Activated naive CD4-positive, alpha-beta T cell treated with anti-CD3 and anti-CD28 coated beads, Interleukin-2, amount 10 ng/mL, durations not matched to agents 7 days and 5 days (primary cell): ENCODE measurements at regions not wholly inside any gene's neighbourhood (a gene's known extent, or its start where the extent isn't known, plus 50 kb on each side); places are given as distances from the start of the nearest gene placed in this dataset.

Experiments used
- CTCF ChIA-PET: fragments of 350-600 bp; sonication (Branson Sonifier 250); formaldehyde crosslinking; loops from one replicate; lab custom pipeline; 2021; ENCODE audit warnings: antibody characterized with exemption; lab: Charles Lee
- DNase-seq: peaks from one replicate; pipeline ENCODE4 v3.0.0-alpha.2; 2020
- H3K27ac Mint-ChIP-seq: one replicate; pipeline ENCODE4 v1.8.0; 2021; ENCODE audit warnings: mild to moderate bottlenecking, moderate library complexity, mixed read lengths
- H3K27me3 Mint-ChIP-seq: one replicate; pipeline ENCODE4 v1.8.0; 2021; ENCODE audit warnings: mild to moderate bottlenecking, mixed read lengths
- H3K36me3 Mint-ChIP-seq: one replicate; pipeline ENCODE4 v1.8.0; 2021; ENCODE audit warnings: mixed read lengths
- H3K4me1 Mint-ChIP-seq: one replicate; pipeline ENCODE4 v1.8.0; 2021; ENCODE audit warnings: mixed read lengths
- H3K4me3 Mint-ChIP-seq: one replicate; pipeline ENCODE4 v1.8.0; 2021; ENCODE audit warnings: mild to moderate bottlenecking, moderate library complexity, mixed read lengths
- H3K9me3 Mint-ChIP-seq: one replicate; pipeline ENCODE4 v1.8.0; 2021; ENCODE audit warnings: mixed read lengths

DNA sequence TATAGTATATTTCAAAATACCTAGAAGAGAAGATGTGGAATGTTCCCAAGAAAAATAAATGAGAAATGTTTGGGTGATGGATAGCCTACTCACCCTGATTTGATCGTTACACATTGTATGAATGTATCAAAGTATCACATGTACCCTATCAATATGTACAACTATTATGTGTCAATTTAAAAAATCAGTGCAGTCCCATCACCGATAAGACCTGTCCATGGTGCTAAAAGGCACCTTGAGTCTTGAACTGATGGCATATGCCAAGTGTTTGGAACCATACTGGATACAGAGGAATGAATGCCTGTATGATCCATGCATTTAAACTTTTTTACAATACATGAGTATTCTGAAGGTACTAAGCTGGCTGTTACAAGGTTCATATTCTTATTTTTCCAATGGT lies 50.2 kb upstream of the ZNF835 start:
- Mint-ChIP-seq H3K27me3 (no peaks in the 10 kb centered on the region), H3K9me3 (peaks cover 60% of the 10 kb centered on the region), H3K36me3 (peaks cover 1% of the 10 kb centered on the region)

More for the DNA sequence above, 50.2 kb upstream of the ZNF835 start:
- CTCF ChIA-PET = no interaction called here
- DNase-seq = no peak
- H3K27ac Mint-ChIP-seq = no peak overlapping the region
- H3K4me3 Mint-ChIP-seq = no peak overlapping the region
- H3K4me1 Mint-ChIP-seq = no peaks in the 10 kb centered on the region
